ENCODE measurements at regions not wholly inside any gene's neighbourhood (a gene's known extent, or its start where the extent isn't known, plus 50 kb on each side); places are given as distances from the start of the nearest gene placed in this dataset.

GRCh38 chr2:89849731-89850130 is 1158.3 kb downstream of the RPIA start:
- H3K4me1 Mint-ChIP-seq: no peaks in the 10 kb centered on the region

GRCh38 chr2:89850481-89850880 is 1159.0 kb downstream of the RPIA start:
- Mint-ChIP-seq H3K36me3 (no peaks in the 10 kb centered on the region), H3K4me3 (no peak overlapping the region), H3K4me1 (no peaks in the 10 kb centered on the region), H3K9me3 (peaks cover 45% of the 10 kb centered on the region), H3K27me3 (ENCODE audit: insufficient read depth, low read depth) (peaks cover 2% of the 10 kb centered on the region), H3K27ac (no peak overlapping the region)
- no peaks in the 10 kb centered on the region for H3K4me1 ChIP-seq
- H3K9ac ChIP-seq: no peak overlapping the region
- no peak overlapping the region for H3K27ac ChIP-seq
- H3K4me2 ChIP-seq: no peak overlapping the region
- H3K9me3 ChIP-seq (ENCODE audit: low read depth): peaks cover 61% of the 10 kb centered on the region
- DNase-seq (ENCODE audit: low spot score): no peak
- H3K36me3 ChIP-seq: no peaks in the 10 kb centered on the region
- no peaks in the 10 kb centered on the region for H3K27me3 ChIP-seq
- H3F3A ChIP-seq (ENCODE audit: low read depth): no peaks in the 10 kb centered on the region
- TF ChIP-seq EZH2 (IDR thresholded peaks at IDR 0.05) (no peak), CTCF (IDR thresholded peaks at IDR 0.05) (no peak), EZH2phosphoT487 (IDR thresholded peaks at IDR 0.05) (no peak)
- H3K4me3 ChIP-seq: no peak overlapping the region
- H4K20me1 ChIP-seq (ENCODE audit: low read depth): no peaks in the 10 kb centered on the region
- no peaks in the 10 kb centered on the region for H3K79me2 ChIP-seq (ENCODE audit: low read depth)
- H2AFZ ChIP-seq (replicated peaks): no peak overlapping the region

More at GRCh38 chr2:89849731-89850130, 1158.3 kb downstream of the RPIA start:
- no peaks in the 10 kb centered on the region for H4K20me1 ChIP-seq (ENCODE audit: low read depth)
- no peak overlapping the region for H3K9ac ChIP-seq
- Mint-ChIP-seq H3K27me3 (ENCODE audit: insufficient read depth, low read depth) (peaks cover 2% of the 10 kb centered on the region), H3K9me3 (peaks cover 50% of the 10 kb centered on the region), H3K4me3 (no peak overlapping the region), H3K36me3 (no peaks in the 10 kb centered on the region), H3K27ac (no peak overlapping the region)
- no peak overlapping the region for H2AFZ ChIP-seq (replicated peaks)
- H3K4me1 ChIP-seq: no peaks in the 10 kb centered on the region
- H3F3A ChIP-seq (ENCODE audit: low read depth): no peaks in the 10 kb centered on the region
- no peaks in the 10 kb centered on the region for H3K27me3 ChIP-seq
- H3K4me3 ChIP-seq: no peak overlapping the region
- H3K79me2 ChIP-seq (ENCODE audit: low read depth): no peaks in the 10 kb centered on the region
- H3K27ac ChIP-seq: no peak overlapping the region
- TF ChIP-seq EZH2 (IDR thresholded peaks at IDR 0.05) (no peak), EZH2phosphoT487 (IDR thresholded peaks at IDR 0.05) (no peak), CTCF (IDR thresholded peaks at IDR 0.05) (no peak)
- H3K4me2 ChIP-seq: no peak overlapping the region
- no peak for DNase-seq (ENCODE audit: low spot score)
- H3K36me3 ChIP-seq: no peaks in the 10 kb centered on the region
- peaks cover 68% of the 10 kb centered on the region for H3K9me3 ChIP-seq (ENCODE audit: low read depth)

DNA sequence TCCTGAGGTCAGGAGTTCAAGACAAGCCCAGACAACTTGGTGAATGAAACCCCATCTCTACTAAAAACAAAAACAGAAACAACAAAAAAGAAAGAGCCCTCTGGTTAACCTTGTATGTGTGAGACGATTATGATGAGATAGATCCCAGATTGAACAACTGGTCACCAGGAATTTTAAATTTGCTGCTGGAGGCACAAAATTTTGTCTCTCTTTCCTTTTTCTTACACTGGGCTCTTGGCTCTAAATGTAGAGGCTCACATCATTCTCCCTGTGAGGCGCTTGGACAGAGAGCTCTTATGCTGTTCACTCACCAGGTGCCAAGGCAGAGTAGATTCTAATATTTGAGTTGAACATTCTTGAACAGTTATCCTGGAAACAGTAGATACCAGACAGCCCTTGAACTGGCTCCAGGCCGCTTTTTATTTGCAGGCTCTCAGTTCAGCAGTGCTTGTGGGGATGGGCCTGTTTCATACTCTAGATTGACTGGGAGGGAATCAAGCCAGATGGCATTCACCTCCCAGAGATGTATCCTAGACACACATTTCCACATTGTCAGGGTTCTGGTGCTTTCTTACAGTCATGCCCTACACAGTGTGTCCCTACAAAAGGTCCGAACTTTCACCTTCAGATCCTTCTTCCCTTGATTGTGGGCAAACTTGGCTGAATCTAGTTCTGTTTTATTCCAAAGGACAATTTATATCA is 1159.6 kb downstream of the RPIA start:
- no peak overlapping the region for H3K9ac ChIP-seq
- TF ChIP-seq EZH2 (IDR thresholded peaks at IDR 0.05): no peak
- no peak for TF ChIP-seq EZH2phosphoT487 (IDR thresholded peaks at IDR 0.05)
- no peak for TF ChIP-seq CTCF (IDR thresholded peaks at IDR 0.05)
- H3K4me3 ChIP-seq: no peak overlapping the region
- no peaks in the 10 kb centered on the region for H3K36me3 Mint-ChIP-seq
- H3F3A ChIP-seq (ENCODE audit: low read depth): no peaks in the 10 kb centered on the region
- no peaks in the 10 kb centered on the region for H3K27me3 ChIP-seq
- H2AFZ ChIP-seq (replicated peaks): no peak overlapping the region
- peaks cover 55% of the 10 kb centered on the region for H3K9me3 ChIP-seq (ENCODE audit: low read depth)
- no peaks in the 10 kb centered on the region for H3K4me1 Mint-ChIP-seq
- H3K27ac ChIP-seq: no peak overlapping the region
- peaks cover 40% of the 10 kb centered on the region for H3K9me3 Mint-ChIP-seq
- H3K27me3 Mint-ChIP-seq (ENCODE audit: insufficient read depth, low read depth): peaks cover 2% of the 10 kb centered on the region
- no peaks in the 10 kb centered on the region for H4K20me1 ChIP-seq (ENCODE audit: low read depth)
- H3K36me3 ChIP-seq: no peaks in the 10 kb centered on the region
- H3K4me2 ChIP-seq: no peak overlapping the region
- no peak overlapping the region for H3K27ac Mint-ChIP-seq
- DNase-seq (ENCODE audit: low spot score): no peak
- H3K4me1 ChIP-seq: no peaks in the 10 kb centered on the region
- no peak overlapping the region for H3K4me3 Mint-ChIP-seq
- H3K79me2 ChIP-seq (ENCODE audit: low read depth): no peaks in the 10 kb centered on the region
